C1 segment of cervical spinal cord (tissue), 14 donors: ENCODE measurements at regions not wholly inside any gene's neighbourhood (a gene's known extent, or its start where the extent isn't known, plus 50 kb on each side); places are given as distances from the start of the nearest gene placed in this dataset.
A peak's percentile ranks its signal among the peaks of the same experiment; 100 is the strongest.

Experiments used
- DNase-seq, 14 donors: peaks; one replicate each; lab custom pipeline; 2025; lab: John Stamatoyannopoulos, UW

DNA sequence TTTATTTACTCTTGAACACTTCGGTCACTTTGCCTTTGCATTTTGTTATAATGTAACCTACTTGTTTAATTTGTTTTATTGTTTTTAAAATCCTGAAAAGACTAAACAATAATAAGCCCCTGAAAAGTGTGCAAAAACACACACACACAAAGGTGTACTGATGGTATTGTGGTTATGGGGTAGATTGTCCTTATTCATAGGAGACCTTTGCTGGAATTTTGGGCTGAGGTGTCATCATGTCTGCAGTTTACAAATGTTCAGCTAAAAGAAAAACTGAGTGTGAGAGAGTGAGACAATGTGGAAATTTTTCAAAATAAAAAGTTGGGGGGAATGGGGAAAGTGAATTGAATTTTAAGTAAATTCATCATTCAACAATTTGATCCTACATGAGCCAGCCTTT is 174.9 kb downstream of the QDPR start:
- DNase-seq, result no peak

GRCh38 chr4:17336524-17336961 is 175.3 kb downstream of the QDPR start:
- DNase-seq, result no peak

DNA sequence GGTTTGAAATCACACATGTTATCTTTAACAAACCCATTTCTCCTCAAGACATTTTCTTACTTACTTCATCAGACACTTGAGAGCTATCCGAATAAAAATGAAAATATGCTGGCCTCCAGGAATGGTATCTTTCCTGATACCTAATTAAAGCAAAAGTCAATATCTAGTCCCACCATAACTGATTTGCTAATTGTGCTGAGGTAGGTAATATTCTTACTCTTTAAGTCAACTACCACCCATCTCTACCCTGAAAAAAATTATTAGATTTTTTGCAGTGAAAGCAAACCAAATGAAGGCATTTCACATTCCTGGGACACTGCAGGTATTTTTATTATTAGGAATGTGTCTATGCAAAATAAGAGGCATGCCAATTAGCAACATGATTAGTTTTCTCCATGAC is 175.8 kb downstream of the QDPR start:
- DNase-seq, result no peak

GRCh38 chr4:17335371-17335770 is 176.5 kb downstream of the QDPR start:
- DNase-seq, result no peak

GRCh38 chr4:17332478-17332877 is 179.4 kb downstream of the QDPR start:
- no peak for DNase-seq

- no peak for DNase-seq
Observed at GRCh38 chr4:17329046-17329445, 182.8 kb downstream of the QDPR start.

- no peak for DNase-seq
Observed at GRCh38 chr4:17328141-17328815, 183.6 kb downstream of the QDPR start.

- DNase-seq, result no peak
Observed at GRCh38 chr4:17327591-17327990, 184.3 kb downstream of the QDPR start.

DNA sequence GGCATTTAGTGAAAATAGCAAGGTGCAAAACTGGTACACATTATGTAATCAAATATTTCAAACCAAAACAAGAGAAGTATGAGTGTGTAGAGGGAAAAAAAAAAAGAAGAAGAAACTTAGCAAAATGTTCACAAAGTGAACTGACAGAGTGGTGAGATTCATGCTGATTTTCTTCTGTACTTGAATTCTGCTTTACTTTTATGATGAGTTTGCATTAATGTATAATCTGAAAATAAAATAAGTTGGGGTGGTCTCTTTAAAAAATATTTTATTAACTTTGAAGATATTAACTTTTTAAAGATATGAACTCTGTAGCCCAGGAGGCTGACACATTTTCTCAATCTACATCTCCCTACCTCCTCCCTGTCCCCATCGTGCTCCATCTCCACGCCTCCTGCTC is 185.1 kb downstream of the QDPR start:
- no peak for DNase-seq

DNA sequence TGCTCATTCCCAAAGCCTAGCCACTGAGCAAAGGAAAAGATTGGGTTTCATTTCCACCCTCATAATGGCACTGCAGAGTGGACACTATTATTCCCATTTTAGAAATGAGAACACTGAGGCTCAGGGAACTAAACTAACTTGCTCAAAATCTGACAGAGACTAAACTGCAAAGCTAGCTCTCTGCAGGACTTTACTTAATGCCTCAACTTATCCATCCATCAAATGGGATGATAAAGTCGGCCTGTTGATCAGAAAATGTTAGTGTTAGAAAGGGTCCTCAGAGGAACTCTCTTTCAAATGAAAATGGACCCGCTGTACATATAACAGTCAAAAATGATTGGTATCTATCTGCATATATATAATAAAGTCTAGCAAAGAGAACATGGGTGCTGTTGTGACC is 186.8 kb downstream of the QDPR start:
- no peak for DNase-seq

DNA sequence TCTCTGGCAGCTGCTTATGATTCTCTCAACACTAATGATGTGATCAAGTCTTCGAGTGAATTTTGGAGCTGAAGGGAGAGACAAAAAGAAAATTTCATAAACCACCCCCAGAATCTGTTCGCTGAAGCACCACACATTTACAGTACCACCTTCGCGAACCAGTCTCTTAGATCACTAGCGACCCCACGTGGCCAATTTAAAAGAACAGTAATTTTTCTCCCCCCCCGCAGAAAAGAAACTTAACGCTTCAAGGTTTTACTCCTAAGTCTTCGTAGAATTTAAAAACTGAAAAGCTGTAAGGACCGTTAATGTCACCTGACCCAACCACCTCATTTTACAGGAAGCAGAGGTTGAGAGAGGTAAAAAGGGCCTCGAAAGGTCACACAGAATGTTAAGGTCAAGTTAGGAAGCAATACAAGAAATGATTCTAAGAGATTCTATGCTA is 187.5 kb downstream of the QDPR start:
- DNase-seq, result peak in 4 of 14 donors; percentile 7 to 28 (median 10)

DNA sequence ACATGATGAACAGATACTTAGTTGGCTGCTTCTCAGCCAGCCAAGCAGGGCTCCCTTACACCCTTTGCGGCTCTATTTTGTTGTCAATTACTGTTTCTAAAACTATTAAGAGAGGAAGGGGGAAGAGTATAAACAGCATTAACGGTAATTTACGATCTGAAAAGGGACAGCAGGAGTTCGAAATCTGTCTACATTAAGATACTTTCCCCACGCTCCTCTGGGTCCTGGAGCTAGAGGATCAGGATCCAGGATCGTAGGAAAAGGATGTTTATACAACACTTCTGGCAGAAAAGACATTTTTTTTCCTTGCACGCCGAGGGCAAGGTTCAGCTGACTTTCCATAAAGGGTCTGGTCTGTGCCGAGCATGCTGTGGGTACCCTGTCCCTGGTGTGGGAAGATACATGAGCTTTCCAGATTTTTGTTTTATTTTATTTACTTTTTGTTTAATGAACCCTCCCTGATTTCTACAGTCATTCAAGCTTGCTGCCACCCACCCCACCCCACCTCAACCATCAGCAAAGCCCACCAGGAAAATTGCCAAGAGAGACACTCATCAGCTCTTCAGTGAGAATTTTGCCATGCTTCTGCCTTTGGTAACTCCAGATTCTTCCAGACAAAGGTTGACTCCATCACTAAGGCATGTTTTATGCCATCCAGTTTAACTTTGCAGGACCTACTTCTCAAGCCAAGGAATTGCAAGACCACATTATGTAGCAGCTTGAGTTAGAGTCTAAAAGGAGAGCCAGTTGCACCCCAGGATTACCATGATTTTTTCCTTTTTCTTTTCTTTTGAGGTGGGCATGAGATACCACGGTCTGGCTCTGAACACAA is 188.1 kb downstream of the QDPR start:
- DNase-seq, result no peak

- no peak for DNase-seq
Observed at GRCh38 chr4:17322514-17322913, 189.4 kb downstream of the QDPR start.

DNA sequence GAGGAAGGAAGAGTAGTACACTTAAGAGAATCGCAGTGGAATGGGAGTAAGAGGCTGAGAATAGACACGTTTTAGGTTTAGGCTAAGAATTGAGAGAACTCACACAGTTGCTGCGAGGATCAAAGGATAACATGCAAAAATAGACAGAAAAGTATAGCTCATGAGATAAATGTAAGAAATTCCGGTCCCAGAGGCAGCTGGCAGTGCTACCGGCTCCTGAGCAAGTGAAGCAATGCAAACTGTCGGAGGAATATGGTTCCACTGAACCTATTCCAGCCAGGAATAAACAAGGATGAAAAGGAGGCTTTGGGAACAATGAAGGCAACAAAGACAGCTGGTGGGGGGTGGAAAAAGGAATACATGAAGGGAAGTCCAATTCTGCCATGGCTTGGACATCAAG is 191.8 kb downstream of the QDPR start:
- no peak for DNase-seq

DNA sequence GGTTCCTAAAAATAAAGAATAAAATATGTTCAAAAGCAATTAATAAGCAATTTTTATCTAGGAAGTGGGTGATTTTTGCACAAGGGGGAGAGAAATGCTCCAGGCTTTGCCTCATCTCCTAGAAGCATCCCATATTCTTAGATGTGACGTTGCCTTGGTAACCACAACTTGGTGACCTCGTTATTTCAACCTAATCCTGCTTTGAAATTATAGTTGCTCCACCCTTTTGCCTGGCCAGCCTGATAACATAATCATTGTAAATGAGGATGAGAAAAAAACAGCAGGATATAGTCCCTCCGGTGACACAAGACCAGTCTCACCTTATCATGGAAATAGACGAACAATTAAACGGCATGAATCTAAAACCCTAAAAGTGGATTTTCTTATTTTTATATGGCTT is 194.4 kb downstream of the QDPR start:
- no peak for DNase-seq

DNA sequence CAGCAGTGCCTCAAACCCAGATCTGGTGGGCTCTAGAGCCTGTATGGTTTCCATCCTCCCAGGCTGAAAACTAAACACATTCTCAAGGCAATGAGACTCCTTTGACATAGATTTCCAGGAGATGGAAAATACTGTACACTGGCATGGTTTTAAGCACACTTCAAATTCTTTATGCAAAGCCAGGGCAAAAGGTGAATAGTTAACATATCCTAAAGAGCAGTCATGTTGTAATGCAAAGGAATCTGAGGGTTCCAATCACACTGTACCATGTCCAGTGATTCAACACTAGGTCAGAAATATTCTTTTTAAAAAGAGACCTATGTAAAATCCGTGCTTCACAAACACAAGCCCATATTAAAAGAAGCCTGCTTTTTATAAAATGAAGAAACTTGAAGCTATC is 195.3 kb downstream of the QDPR start:
- DNase-seq, result no peak

GRCh38 chr4:17315459-17315858 is 196.4 kb downstream of the QDPR start:
- no peak for DNase-seq

DNA sequence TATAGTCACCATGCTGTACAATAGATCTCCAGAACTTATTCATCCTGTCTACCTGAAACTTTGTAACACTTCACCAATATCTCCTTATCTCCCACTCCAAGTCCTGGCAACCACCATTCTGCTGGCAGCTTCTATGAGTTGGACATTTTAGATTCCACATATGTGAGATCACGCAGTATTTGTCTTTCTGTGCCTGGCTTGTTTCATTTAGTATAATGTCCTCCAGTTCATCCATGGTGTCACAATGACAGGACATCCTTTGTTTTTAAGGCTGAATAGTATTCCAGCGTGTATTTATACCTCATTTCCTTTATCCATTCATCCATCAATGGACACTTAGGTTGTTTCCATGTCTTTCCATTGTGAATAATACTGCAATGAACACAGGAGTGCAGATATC is 198.7 kb downstream of the QDPR start:
- DNase-seq, result no peak

DNA sequence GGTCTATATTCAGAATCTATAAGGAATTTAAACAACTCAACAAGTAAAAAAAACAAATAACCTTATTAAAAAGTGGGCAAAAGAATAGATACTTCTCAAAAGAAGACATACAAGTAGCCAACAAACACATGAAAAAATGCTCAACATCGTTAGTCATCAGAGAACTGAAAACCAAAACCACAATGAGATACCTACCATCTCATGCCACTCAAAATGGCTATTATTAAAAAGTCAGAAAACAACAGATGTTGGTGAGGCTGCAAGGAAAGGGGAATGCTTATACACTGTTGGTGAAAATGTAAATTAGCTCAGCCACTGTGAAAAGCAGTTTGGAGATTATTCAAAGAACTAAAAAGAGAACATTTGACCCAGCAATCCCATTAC is 201.6 kb downstream of the QDPR start:
- no peak for DNase-seq

GRCh38 chr4:17309567-17310268 is 202.2 kb downstream of the QDPR start:
- DNase-seq, result no peak

DNA sequence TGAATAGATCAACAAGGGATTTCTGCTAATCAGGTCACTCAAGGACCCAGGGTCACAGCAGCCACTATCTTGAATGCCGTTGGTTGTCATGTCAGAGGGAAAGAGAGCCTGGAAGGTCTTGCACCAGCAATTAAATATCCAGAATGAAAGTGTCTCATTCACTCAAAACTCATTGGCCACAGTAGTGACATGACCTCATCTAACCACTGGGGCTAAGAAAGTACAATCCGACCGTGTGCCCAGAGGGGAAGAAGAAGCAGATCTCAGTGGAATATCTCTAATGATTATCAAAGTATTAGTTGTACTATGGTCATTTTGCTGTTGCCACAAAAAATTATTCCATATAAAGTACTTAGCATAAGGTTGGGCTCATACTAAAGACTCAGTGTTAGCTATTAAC is 210.0 kb downstream of the QDPR start:
- no peak for DNase-seq

DNA sequence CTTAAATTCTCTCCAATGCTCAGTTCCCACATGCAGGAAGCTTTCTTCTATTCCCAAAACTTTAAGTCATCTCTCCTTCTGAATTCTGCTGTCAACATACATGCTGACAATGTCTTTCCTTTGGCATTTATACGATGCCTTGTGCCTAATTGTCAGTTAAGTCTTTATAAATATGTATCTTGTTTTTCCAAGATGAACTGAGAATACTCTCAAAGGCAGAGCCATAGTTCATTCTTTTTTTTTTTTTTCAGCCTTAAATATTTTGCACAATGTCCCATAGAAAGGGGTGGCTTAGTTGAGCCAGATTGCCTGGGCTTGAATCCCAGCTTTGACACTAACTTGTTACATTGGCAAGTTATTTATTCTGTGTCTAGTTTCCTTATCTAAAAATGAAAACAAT is 210.6 kb downstream of the QDPR start:
- no peak for DNase-seq
